Vagina (tissue), 2 donors: ENCODE measurements at regions not wholly inside any gene's neighbourhood (a gene's known extent, or its start where the extent isn't known, plus 50 kb on each side); places are given as distances from the start of the nearest gene placed in this dataset.

Experiments used
- DNase-seq, 2 donors: peaks; one replicate each; pipeline ENCODE4 v3.0.0-alpha.2; 2017; ENCODE audit errors: extremely low spot score in 2 of 2
- H3K27ac ChIP-seq: fragments of 200-600 bp; sonication (generic); one replicate; pipeline ENCODE4 v1.5.1; 2019
- H3K27me3 ChIP-seq: fragments of 200-600 bp; sonication (generic); one replicate; pipeline ENCODE4 v1.5.1; 2019
- H3K36me3 ChIP-seq, 2 donors: fragments of 200-600 bp; sonication (generic); one replicate each; pipeline ENCODE4 v1.5.1; 2017 to 2019
- H3K4me1 ChIP-seq: fragments of 200-600 bp; sonication (generic); one replicate; pipeline ENCODE4 v1.5.1; 2019
- H3K4me3 ChIP-seq, 2 donors: fragments of 200-600 bp; sonication (generic); 1 replicate in 1 of 2; 2 replicates in 1 of 2; pipeline ENCODE4 v1.5.1; 2016 to 2019
- H3K9me3 ChIP-seq: fragments of 200-600 bp; sonication (generic); one replicate; pipeline ENCODE4 v1.5.1; 2019
- CTCF ChIP-seq, 3 experiments: fragments of 450-650 bp in 2 of 3; fragments of 200-600 bp in 1 of 3; sonication (generic) in 1 of 3; IDR thresholded peaks; one replicate each; pipeline ENCODE4 v1.5.1; 2017 to 2019; ENCODE audit warnings: antibody characterized with exemption in 3 of 3, mild to moderate bottlenecking in 2 of 3, moderate library complexity in 2 of 3
- POLR2A ChIP-seq, 2 donors: fragments of 450-650 bp; IDR thresholded peaks; one replicate each; pipeline ENCODE4 v1.6.1; 2017; ENCODE audit warnings: antibody characterized with exemption in 2 of 2, mild to moderate bottlenecking in 2 of 2, moderate library complexity in 2 of 2
- POLR2AphosphoS5 ChIP-seq, 2 donors: sonication (generic); formaldehyde crosslinking; IDR thresholded peaks; one replicate each; pipeline ENCODE4 v1.9.0; 2017; ENCODE audit warnings: antibody characterized with exemption in 2 of 2, mild to moderate bottlenecking in 2 of 2, low read depth in 1 of 2; ENCODE audit not compliant: insufficient read depth in 1 of 2
- intact Hi-C: fragments of 100-400 bp; cut with DNase I; formaldehyde crosslinking; loops from one replicate; pipeline ENCODE4 v1.15.1; 2023

- intact Hi-C loops, result no loop called here
- Histone ChIP-seq H3K4me3 (no peak overlapping the region), H3K27me3 (no peaks in the 10 kb centered on the region), H3K36me3 (no peaks in the 10 kb centered on the region), H3K9me3 (no peaks in the 10 kb centered on the region), H3K27ac (peak overlapping the region; percentile 60), H3K4me1 (peaks cover 53% of the 10 kb centered on the region)
- no peak for TF ChIP-seq POLR2A (IDR thresholded peaks at IDR 0.05)
- no peak for TF ChIP-seq POLR2AphosphoS5 (IDR thresholded peaks at IDR 0.05; ENCODE audit: insufficient read depth in 1 of 2, low read depth in 1 of 2)
- no peak for TF ChIP-seq CTCF (IDR thresholded peaks at IDR 0.05)
- DNase-seq, result no peak
These were observed 131.1 kb upstream of the COL21A1 start for GRCh38 chr6:56378507-56378906.

GRCh38 chr6:56377295-56377694 is 129.9 kb upstream of the COL21A1 start:
- Histone ChIP-seq H3K4me1 (peaks cover 61% of the 10 kb centered on the region), H3K27ac (no peak overlapping the region), H3K27me3 (no peaks in the 10 kb centered on the region), H3K4me3 (no peak overlapping the region), H3K36me3 (no peaks in the 10 kb centered on the region), H3K9me3 (no peaks in the 10 kb centered on the region)
- no peak for DNase-seq
- intact Hi-C loops, result no loop called here
- no peak for TF ChIP-seq CTCF (IDR thresholded peaks at IDR 0.05)
- TF ChIP-seq POLR2AphosphoS5 (IDR thresholded peaks at IDR 0.05; ENCODE audit: insufficient read depth in 1 of 2, low read depth in 1 of 2), result no peak
- TF ChIP-seq POLR2A (IDR thresholded peaks at IDR 0.05), result no peak

DNA sequence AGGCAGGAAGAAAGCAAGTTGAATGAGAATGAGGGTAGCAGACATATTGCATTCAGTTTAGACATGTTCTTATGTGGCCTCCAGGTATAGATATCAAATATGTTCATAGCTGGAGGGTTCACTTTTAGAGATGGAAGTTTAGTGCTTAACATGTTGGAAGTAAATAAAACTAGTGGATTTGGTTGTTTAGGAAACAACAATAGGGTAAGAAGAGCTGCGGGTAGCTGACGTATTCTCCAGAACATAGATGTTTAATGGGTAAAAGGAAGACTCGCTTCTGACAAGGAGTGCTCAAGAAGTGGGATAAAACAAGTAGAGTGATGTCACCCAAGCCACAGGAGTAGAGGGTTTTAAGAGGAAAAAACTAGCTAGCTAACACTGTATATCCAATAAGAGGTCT is 128.4 kb upstream of the COL21A1 start:
- no peaks in the 10 kb centered on the region for H3K36me3 ChIP-seq

DNA sequence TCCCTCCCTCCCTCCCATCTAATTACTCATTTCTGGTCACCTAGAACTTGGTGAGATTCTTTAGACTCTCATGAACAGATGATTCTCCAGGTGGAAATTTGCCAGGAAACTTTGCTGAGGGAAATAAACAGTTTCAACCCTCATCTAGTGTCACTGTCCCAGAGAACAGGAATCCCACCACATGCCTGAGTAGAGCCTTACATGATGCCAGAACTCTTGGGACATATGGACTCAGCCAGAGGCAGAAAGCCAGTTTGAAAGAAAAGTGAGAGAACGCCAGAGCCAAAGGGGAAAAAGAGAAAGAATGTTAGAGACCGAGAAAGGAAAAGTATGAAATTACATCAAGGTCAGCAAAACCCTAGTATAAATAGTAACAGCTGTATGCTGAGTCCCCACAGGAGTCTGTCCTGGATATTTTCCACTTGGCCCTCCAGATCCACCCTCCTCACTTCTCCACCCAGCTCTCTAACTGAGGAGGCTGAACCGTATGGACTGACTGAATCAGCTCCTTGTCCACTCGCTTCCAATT is 127.5 kb upstream of the COL21A1 start:
- H3K36me3 ChIP-seq, result no peaks in the 10 kb centered on the region
- H3K4me3 ChIP-seq, result no peak overlapping the region
- no peaks in the 10 kb centered on the region for H3K9me3 ChIP-seq
- peaks cover 85% of the 10 kb centered on the region for H3K4me1 ChIP-seq
- H3K27me3 ChIP-seq, result no peaks in the 10 kb centered on the region
- DNase-seq, result no peak
- TF ChIP-seq POLR2AphosphoS5 (IDR thresholded peaks at IDR 0.05; ENCODE audit: insufficient read depth in 1 of 2, low read depth in 1 of 2) (peak in 1 of 2 donors; percentile 73), CTCF (IDR thresholded peaks at IDR 0.05) (no peak)
- H3K27ac ChIP-seq, result peak overlapping the region; percentile 75
- intact Hi-C loops, result loop anchor here (5.0 kb wide), 1 partner anchor 172 kb away; no protein-coding TSS in a partner anchor

More for the DNA sequence above, 128.4 kb upstream of the COL21A1 start:
- DNase-seq, result no peak
- no peak overlapping the region for H3K4me3 ChIP-seq
- no peaks in the 10 kb centered on the region for H3K27me3 ChIP-seq
- intact Hi-C loops, result no loop called here
- peak overlapping the region; percentile 75 for H3K27ac ChIP-seq
- peaks cover 76% of the 10 kb centered on the region for H3K4me1 ChIP-seq
- H3K9me3 ChIP-seq, result no peaks in the 10 kb centered on the region
- no peak for TF ChIP-seq CTCF (IDR thresholded peaks at IDR 0.05)
- TF ChIP-seq POLR2AphosphoS5 (IDR thresholded peaks at IDR 0.05; ENCODE audit: insufficient read depth in 1 of 2, low read depth in 1 of 2), result no peak
- no peak for TF ChIP-seq POLR2A (IDR thresholded peaks at IDR 0.05)

DNA sequence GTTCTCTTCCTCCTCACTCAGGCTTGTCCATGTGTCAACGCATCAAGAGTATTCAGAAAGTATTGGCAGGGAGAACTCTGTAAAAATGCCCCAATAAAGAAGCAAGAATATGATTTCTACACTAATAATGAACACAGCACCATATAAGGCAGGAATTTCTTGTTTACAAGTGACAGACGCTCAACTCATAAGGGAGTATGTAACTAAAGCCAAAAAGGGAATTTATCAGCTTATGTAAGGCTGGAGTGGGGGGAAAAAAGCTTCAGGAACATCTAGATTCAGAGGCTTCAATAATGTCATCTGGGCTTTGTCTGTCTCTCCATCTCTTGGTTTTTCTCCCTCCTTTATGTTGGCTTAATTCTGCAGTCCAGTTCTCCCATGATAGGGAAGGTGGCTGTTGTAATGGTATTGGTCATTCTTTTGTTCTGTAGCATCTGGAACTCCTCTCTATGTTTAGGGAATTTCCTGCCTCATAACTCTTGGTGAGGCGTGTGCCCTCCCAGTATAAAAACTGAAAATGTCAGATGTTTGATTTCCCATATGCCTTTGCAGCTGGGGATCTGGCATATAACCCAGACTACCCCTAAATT is 125.1 kb upstream of the COL21A1 start:
- Histone ChIP-seq H3K36me3 (no peaks in the 10 kb centered on the region), H3K27ac (peak overlapping the region; percentile 75), H3K9me3 (no peaks in the 10 kb centered on the region), H3K27me3 (no peaks in the 10 kb centered on the region), H3K4me1 (peaks cover 67% of the 10 kb centered on the region), H3K4me3 (no peak overlapping the region)
- intact Hi-C loops, result loop anchor here (5.0 kb wide), 1 partner anchor 175 kb away; no protein-coding TSS in a partner anchor
- TF ChIP-seq POLR2AphosphoS5 (IDR thresholded peaks at IDR 0.05; ENCODE audit: insufficient read depth in 1 of 2, low read depth in 1 of 2), result no peak
- no peak for TF ChIP-seq CTCF (IDR thresholded peaks at IDR 0.05)
- no peak for TF ChIP-seq POLR2A (IDR thresholded peaks at IDR 0.05)
- DNase-seq, result no peak
